Suprapubic skin (tissue), 4 donors: ENCODE measurements at regions not wholly inside any gene's neighbourhood (a gene's known extent, or its start where the extent isn't known, plus 50 kb on each side); places are given as distances from the start of the nearest gene placed in this dataset.

Source experiments
- DNase-seq, 2 donors: peaks; one replicate each; pipeline ENCODE4 v3.0.0-alpha.2; 2019; ENCODE audit warnings: low spot score in 2 of 2
- H3K27ac ChIP-seq: fragments of 200-600 bp; sonication (generic); one replicate; pipeline ENCODE4 v1.5.1; 2019
- H3K27me3 ChIP-seq: fragments of 200-600 bp; sonication (generic); one replicate; pipeline ENCODE4 v1.5.1; 2019
- H3K36me3 ChIP-seq: fragments of 200-600 bp; sonication (generic); one replicate; pipeline ENCODE4 v1.5.1; 2019
- H3K4me1 ChIP-seq: fragments of 200-600 bp; sonication (generic); one replicate; pipeline ENCODE4 v1.5.1; 2019
- H3K4me3 ChIP-seq: fragments of 200-600 bp; sonication (generic); one replicate; pipeline ENCODE4 v1.5.1; 2019; ENCODE audit warnings: mild to moderate bottlenecking
- H3K9me3 ChIP-seq: fragments of 200-600 bp; sonication (generic); one replicate; pipeline ENCODE4 v1.5.1; 2019
- CTCF ChIP-seq, 2 donors: fragments of 200-600 bp in 1 of 2; fragments of 450-650 bp in 1 of 2; sonication (generic) in 1 of 2; IDR thresholded peaks; one replicate each; pipeline ENCODE4 v1.5.1; 2016 to 2019; ENCODE audit warnings: antibody characterized with exemption in 2 of 2, mild to moderate bottlenecking in 1 of 2, moderate library complexity in 1 of 2
- EP300 ChIP-seq: sonication (generic); formaldehyde crosslinking; IDR thresholded peaks from one replicate; pipeline ENCODE4 v1.6.1; 2017; ENCODE audit warnings: antibody characterized with exemption
- POLR2A ChIP-seq, 2 donors: fragments of 450-650 bp; IDR thresholded peaks; one replicate each; pipeline ENCODE4 v1.6.1; 2017; ENCODE audit warnings: antibody characterized with exemption in 2 of 2, mild to moderate bottlenecking in 2 of 2, moderate library complexity in 2 of 2
- POLR2AphosphoS5 ChIP-seq, 3 donors: sonication (generic); formaldehyde crosslinking; IDR thresholded peaks; one replicate each; pipeline ENCODE4 v1.6.1; 2017; ENCODE audit warnings: antibody characterized with exemption in 3 of 3
- WGBS: methylation state at CpG from one replicate; pipeline ENCODE4 v1.1.5; 2018; 5-methylcytosine and 5-hydroxymethylcytosine counted together

GRCh38 chr3:118781232-118781631 lies 253.4 kb downstream of the IGSF11 start:
- no peak overlapping the region for H3K4me3 ChIP-seq
- no peak overlapping the region for H3K27ac ChIP-seq
- no peaks in the 10 kb centered on the region for H3K4me1 ChIP-seq
- TF ChIP-seq POLR2AphosphoS5 (IDR thresholded peaks at IDR 0.05) = no peak
- no peak for TF ChIP-seq POLR2A (IDR thresholded peaks at IDR 0.05)
- no peak for TF ChIP-seq CTCF (IDR thresholded peaks at IDR 0.05)
- no peak for TF ChIP-seq EP300
- 48% methylated on average over 3 of the region's 3 CpGs for WGBS
- H3K27me3 ChIP-seq = no peaks in the 10 kb centered on the region
- H3K9me3 ChIP-seq = no peaks in the 10 kb centered on the region
- no peak for DNase-seq
- no peaks in the 10 kb centered on the region for H3K36me3 ChIP-seq

- Histone ChIP-seq H3K27ac (no peak overlapping the region), H3K36me3 (no peaks in the 10 kb centered on the region), H3K4me3 (no peak overlapping the region), H3K4me1 (no peaks in the 10 kb centered on the region), H3K9me3 (no peaks in the 10 kb centered on the region), H3K27me3 (no peaks in the 10 kb centered on the region)
- no peak for DNase-seq
- WGBS = 93% methylated on average over 1 of the region's 1 CpG
- TF ChIP-seq EP300 (no peak), CTCF (IDR thresholded peaks at IDR 0.05) (no peak)
Observed at GRCh38 chr3:118781839-118782238, 252.8 kb downstream of the IGSF11 start.

- no peak overlapping the region for H3K27ac ChIP-seq
- WGBS = 21% methylated on average over 2 of the region's 2 CpGs
- TF ChIP-seq POLR2A (IDR thresholded peaks at IDR 0.05) (no peak), EP300 (no peak), CTCF (IDR thresholded peaks at IDR 0.05) (no peak), POLR2AphosphoS5 (IDR thresholded peaks at IDR 0.05) (no peak)
- H3K4me3 ChIP-seq = no peak overlapping the region
- H3K4me1 ChIP-seq = no peaks in the 10 kb centered on the region
- H3K36me3 ChIP-seq = no peaks in the 10 kb centered on the region
- H3K27me3 ChIP-seq = no peaks in the 10 kb centered on the region
- DNase-seq = no peak
- H3K9me3 ChIP-seq = no peaks in the 10 kb centered on the region
Observed at GRCh38 chr3:118782755-118783202, 251.9 kb downstream of the IGSF11 start.

GRCh38 chr3:118785415-118785814 lies 249.2 kb downstream of the IGSF11 start:
- no peaks in the 10 kb centered on the region for H3K9me3 ChIP-seq
- H3K27ac ChIP-seq = no peak overlapping the region
- H3K4me3 ChIP-seq = no peak overlapping the region
- no peak for DNase-seq
- TF ChIP-seq POLR2AphosphoS5 (IDR thresholded peaks at IDR 0.05) (no peak), POLR2A (IDR thresholded peaks at IDR 0.05) (no peak), EP300 (no peak), CTCF (IDR thresholded peaks at IDR 0.05) (no peak)
- peaks cover 3% of the 10 kb centered on the region for H3K27me3 ChIP-seq
- H3K36me3 ChIP-seq = no peaks in the 10 kb centered on the region
- no peaks in the 10 kb centered on the region for H3K4me1 ChIP-seq

- Histone ChIP-seq H3K27ac (no peak overlapping the region), H3K36me3 (no peaks in the 10 kb centered on the region), H3K27me3 (peaks cover 3% of the 10 kb centered on the region), H3K9me3 (no peaks in the 10 kb centered on the region), H3K4me3 (no peak overlapping the region), H3K4me1 (no peaks in the 10 kb centered on the region)
- no peak for DNase-seq
- TF ChIP-seq EP300 (no peak), POLR2A (IDR thresholded peaks at IDR 0.05) (no peak), CTCF (IDR thresholded peaks at IDR 0.05) (no peak), POLR2AphosphoS5 (IDR thresholded peaks at IDR 0.05) (no peak)
- WGBS = 46% methylated on average over 5 of the region's 5 CpGs
Observed at GRCh38 chr3:118791246-118791645, 243.4 kb downstream of the IGSF11 start.
